Activated naive CD8-positive, alpha-beta T cell (primary cell): ENCODE measurements at regions not wholly inside any gene's neighbourhood (a gene's known extent, or its start where the extent isn't known, plus 50 kb on each side); places are given as distances from the start of the nearest gene placed in this dataset.

Experiments used
- H3K27ac Mint-ChIP-seq: one replicate; pipeline ENCODE4 v1.8.0; 2021; ENCODE audit warnings: mixed read lengths
- H3K27me3 Mint-ChIP-seq: one replicate; pipeline ENCODE4 v1.8.0; 2021; ENCODE audit warnings: mixed read lengths
- H3K36me3 Mint-ChIP-seq: one replicate; pipeline ENCODE4 v1.8.0; 2021; ENCODE audit warnings: mixed read lengths
- H3K4me1 Mint-ChIP-seq: one replicate; pipeline ENCODE4 v1.8.0; 2021; ENCODE audit warnings: low read depth, mixed read lengths
- H3K4me3 Mint-ChIP-seq: one replicate; pipeline ENCODE4 v1.8.0; 2021; ENCODE audit warnings: mild to moderate bottlenecking, mixed read lengths
- H3K9me3 Mint-ChIP-seq: one replicate; pipeline ENCODE4 v1.8.0; 2021; ENCODE audit warnings: low read depth, mixed read lengths

GRCh38 chr11:11016943-11017342 lies 159.1 kb upstream of the ZBED5 start:
- Mint-ChIP-seq H3K4me3 (no peak overlapping the region), H3K36me3 (no peaks in the 10 kb centered on the region), H3K9me3 (no peaks in the 10 kb centered on the region), H3K4me1 (no peaks in the 10 kb centered on the region), H3K27me3 (no peaks in the 10 kb centered on the region), H3K27ac (no peak overlapping the region)

GRCh38 chr11:11016068-11016467 lies 158.2 kb upstream of the ZBED5 start:
- Mint-ChIP-seq H3K4me3 (no peak overlapping the region), H3K9me3 (no peaks in the 10 kb centered on the region), H3K36me3 (no peaks in the 10 kb centered on the region), H3K27me3 (peaks cover 2% of the 10 kb centered on the region), H3K27ac (no peak overlapping the region), H3K4me1 (no peaks in the 10 kb centered on the region)

GRCh38 chr11:11011617-11012016 lies 153.8 kb upstream of the ZBED5 start:
- Mint-ChIP-seq H3K9me3 (no peaks in the 10 kb centered on the region), H3K4me3 (no peak overlapping the region), H3K4me1 (no peaks in the 10 kb centered on the region), H3K27ac (no peak overlapping the region), H3K36me3 (no peaks in the 10 kb centered on the region), H3K27me3 (peaks cover 13% of the 10 kb centered on the region)

GRCh38 chr11:11010624-11011127 lies 152.8 kb upstream of the ZBED5 start:
- H3K4me3 Mint-ChIP-seq = no peak overlapping the region
- H3K27ac Mint-ChIP-seq = no peak overlapping the region

GRCh38 chr11:11009179-11009578 lies 151.3 kb upstream of the ZBED5 start:
- H3K27me3 Mint-ChIP-seq = peaks cover 22% of the 10 kb centered on the region
- H3K9me3 Mint-ChIP-seq = no peaks in the 10 kb centered on the region
- H3K4me1 Mint-ChIP-seq = no peaks in the 10 kb centered on the region
- no peak overlapping the region for H3K27ac Mint-ChIP-seq
- H3K36me3 Mint-ChIP-seq = no peaks in the 10 kb centered on the region
- H3K4me3 Mint-ChIP-seq = no peak overlapping the region

More at GRCh38 chr11:11010624-11011127, 152.8 kb upstream of the ZBED5 start:
- H3K36me3 Mint-ChIP-seq = no peaks in the 10 kb centered on the region
- no peaks in the 10 kb centered on the region for H3K9me3 Mint-ChIP-seq
- H3K27me3 Mint-ChIP-seq = peaks cover 16% of the 10 kb centered on the region
- H3K4me1 Mint-ChIP-seq = no peaks in the 10 kb centered on the region

- no peaks in the 10 kb centered on the region for H3K36me3 Mint-ChIP-seq
- H3K9me3 Mint-ChIP-seq = no peaks in the 10 kb centered on the region
- H3K4me1 Mint-ChIP-seq = no peaks in the 10 kb centered on the region
- H3K27ac Mint-ChIP-seq = no peak overlapping the region
- no peak overlapping the region for H3K4me3 Mint-ChIP-seq
- peaks cover 21% of the 10 kb centered on the region for H3K27me3 Mint-ChIP-seq
Observed at GRCh38 chr11:11004069-11004468, 146.2 kb upstream of the ZBED5 start.

- Mint-ChIP-seq H3K27ac (no peak overlapping the region), H3K27me3 (peaks cover 22% of the 10 kb centered on the region), H3K36me3 (no peaks in the 10 kb centered on the region), H3K9me3 (no peaks in the 10 kb centered on the region), H3K4me3 (no peak overlapping the region), H3K4me1 (no peaks in the 10 kb centered on the region)
Observed at GRCh38 chr11:11003226-11003625, 145.4 kb upstream of the ZBED5 start.

- H3K27me3 Mint-ChIP-seq = peaks cover 16% of the 10 kb centered on the region
- no peaks in the 10 kb centered on the region for H3K9me3 Mint-ChIP-seq
Observed at GRCh38 chr11:11000579-11001283, 142.9 kb upstream of the ZBED5 start.

GRCh38 chr11:10998674-10999073 lies 140.8 kb upstream of the ZBED5 start:
- Mint-ChIP-seq H3K36me3 (peaks cover 3% of the 10 kb centered on the region), H3K4me1 (no peaks in the 10 kb centered on the region), H3K9me3 (peaks cover 3% of the 10 kb centered on the region), H3K27ac (no peak overlapping the region), H3K27me3 (peaks cover 10% of the 10 kb centered on the region), H3K4me3 (no peak overlapping the region)

More at GRCh38 chr11:11000579-11001283, 142.9 kb upstream of the ZBED5 start:
- Mint-ChIP-seq H3K27ac (no peak overlapping the region), H3K4me1 (no peaks in the 10 kb centered on the region), H3K4me3 (no peak overlapping the region), H3K36me3 (no peaks in the 10 kb centered on the region)

GRCh38 chr11:10996678-10997077 lies 138.8 kb upstream of the ZBED5 start:
- Mint-ChIP-seq H3K27me3 (peaks cover 7% of the 10 kb centered on the region), H3K36me3 (peaks cover 3% of the 10 kb centered on the region), H3K27ac (no peak overlapping the region), H3K9me3 (peaks cover 3% of the 10 kb centered on the region), H3K4me1 (no peaks in the 10 kb centered on the region), H3K4me3 (no peak overlapping the region)

GRCh38 chr11:10993640-10994039 lies 135.8 kb upstream of the ZBED5 start:
- Mint-ChIP-seq H3K36me3 (peaks cover 3% of the 10 kb centered on the region), H3K27me3 (peaks cover under 1% of the 10 kb centered on the region), H3K4me3 (no peak overlapping the region), H3K9me3 (peaks cover 3% of the 10 kb centered on the region), H3K4me1 (no peaks in the 10 kb centered on the region), H3K27ac (no peak overlapping the region)

GRCh38 chr11:10993186-10993585 lies 135.3 kb upstream of the ZBED5 start:
- peaks cover 3% of the 10 kb centered on the region for H3K36me3 Mint-ChIP-seq
- H3K4me1 Mint-ChIP-seq = no peaks in the 10 kb centered on the region
- no peak overlapping the region for H3K27ac Mint-ChIP-seq
- no peaks in the 10 kb centered on the region for H3K27me3 Mint-ChIP-seq
- peaks cover 3% of the 10 kb centered on the region for H3K9me3 Mint-ChIP-seq
- H3K4me3 Mint-ChIP-seq = no peak overlapping the region

- H3K27ac Mint-ChIP-seq = no peak overlapping the region
- peaks cover 3% of the 10 kb centered on the region for H3K36me3 Mint-ChIP-seq
- H3K27me3 Mint-ChIP-seq = no peaks in the 10 kb centered on the region
- no peak overlapping the region for H3K4me3 Mint-ChIP-seq
- peaks cover 3% of the 10 kb centered on the region for H3K9me3 Mint-ChIP-seq
- H3K4me1 Mint-ChIP-seq = no peaks in the 10 kb centered on the region
Observed at GRCh38 chr11:10991393-10991792, 133.5 kb upstream of the ZBED5 start.

GRCh38 chr11:10990637-10991193 lies 132.9 kb upstream of the ZBED5 start:
- H3K36me3 Mint-ChIP-seq = peaks cover 3% of the 10 kb centered on the region

GRCh38 chr11:10990160-10990559 lies 132.3 kb upstream of the ZBED5 start:
- Mint-ChIP-seq H3K9me3 (peaks cover 3% of the 10 kb centered on the region), H3K27ac (no peak overlapping the region), H3K27me3 (no peaks in the 10 kb centered on the region), H3K36me3 (peaks cover 3% of the 10 kb centered on the region), H3K4me3 (no peak overlapping the region), H3K4me1 (no peaks in the 10 kb centered on the region)

More at GRCh38 chr11:10990637-10991193, 132.9 kb upstream of the ZBED5 start:
- no peaks in the 10 kb centered on the region for H3K27me3 Mint-ChIP-seq
- H3K9me3 Mint-ChIP-seq = peaks cover 3% of the 10 kb centered on the region
- H3K27ac Mint-ChIP-seq = no peak overlapping the region
- no peaks in the 10 kb centered on the region for H3K4me1 Mint-ChIP-seq
- no peak overlapping the region for H3K4me3 Mint-ChIP-seq

- no peak overlapping the region for H3K4me3 Mint-ChIP-seq
- no peaks in the 10 kb centered on the region for H3K4me1 Mint-ChIP-seq
- no peak overlapping the region for H3K27ac Mint-ChIP-seq
- no peaks in the 10 kb centered on the region for H3K9me3 Mint-ChIP-seq
- no peaks in the 10 kb centered on the region for H3K36me3 Mint-ChIP-seq
- H3K27me3 Mint-ChIP-seq = peaks cover 2% of the 10 kb centered on the region
Observed at GRCh38 chr11:10986006-10986405, 128.2 kb upstream of the ZBED5 start.
